C4-2B (cell line): ENCODE measurements at regions not wholly inside any gene's neighbourhood (a gene's known extent, or its start where the extent isn't known, plus 50 kb on each side); places are given as distances from the start of the nearest gene placed in this dataset.

Source experiments
- ZFX ChIP-seq: fragments of 450-650 bp; IDR thresholded peaks from 2 replicates; pipeline ENCODE4 v1.6.1; 2017
- TF ChIP-seq, protein P1 (sequence below): fragments of 450-650 bp; conservative IDR thresholded peaks from 2 replicates; pipeline ENCODE4 v1.5.1; 2017; ENCODE audit warnings: mild to moderate bottlenecking

DNA sequence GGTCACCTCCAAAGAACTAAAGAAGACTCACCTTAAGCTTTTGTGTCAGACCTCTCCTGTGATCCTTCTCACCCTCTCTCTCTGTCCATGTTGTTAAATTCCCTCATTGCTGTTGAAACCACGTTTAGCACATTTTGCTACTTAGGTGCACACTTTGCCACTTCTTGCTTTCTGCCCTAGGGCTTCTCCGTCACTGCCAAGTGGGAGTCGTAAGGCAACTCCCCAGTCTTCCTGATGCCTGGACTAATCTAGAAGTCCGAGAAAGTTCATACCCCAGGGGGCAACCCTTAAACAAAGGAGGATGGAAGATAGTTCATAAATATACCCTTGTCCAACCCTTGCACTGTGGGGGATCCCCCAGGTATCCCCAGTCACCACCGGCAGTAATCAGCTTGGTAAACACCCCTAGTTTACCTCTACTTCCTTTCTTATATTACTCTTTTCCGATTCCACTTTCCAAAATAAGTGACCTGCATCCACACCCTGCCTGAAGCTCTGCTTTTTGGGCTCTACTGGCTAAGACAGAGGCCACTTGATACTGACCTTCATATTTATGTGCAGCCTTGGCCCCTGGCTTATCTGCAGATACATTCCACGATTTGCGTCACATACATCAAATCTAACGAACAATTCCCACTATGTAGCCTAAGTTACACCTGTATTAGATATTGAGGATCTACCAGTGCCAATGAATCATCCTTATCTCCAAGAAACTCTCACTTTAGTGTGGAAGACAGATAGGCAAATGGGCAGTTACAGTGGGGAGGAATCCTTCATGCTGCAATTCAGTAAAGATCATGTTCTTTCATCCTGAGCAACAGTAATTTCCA, 776.2 kb downstream of the RNF144A start:
- TF ChIP-seq, protein P1, sequence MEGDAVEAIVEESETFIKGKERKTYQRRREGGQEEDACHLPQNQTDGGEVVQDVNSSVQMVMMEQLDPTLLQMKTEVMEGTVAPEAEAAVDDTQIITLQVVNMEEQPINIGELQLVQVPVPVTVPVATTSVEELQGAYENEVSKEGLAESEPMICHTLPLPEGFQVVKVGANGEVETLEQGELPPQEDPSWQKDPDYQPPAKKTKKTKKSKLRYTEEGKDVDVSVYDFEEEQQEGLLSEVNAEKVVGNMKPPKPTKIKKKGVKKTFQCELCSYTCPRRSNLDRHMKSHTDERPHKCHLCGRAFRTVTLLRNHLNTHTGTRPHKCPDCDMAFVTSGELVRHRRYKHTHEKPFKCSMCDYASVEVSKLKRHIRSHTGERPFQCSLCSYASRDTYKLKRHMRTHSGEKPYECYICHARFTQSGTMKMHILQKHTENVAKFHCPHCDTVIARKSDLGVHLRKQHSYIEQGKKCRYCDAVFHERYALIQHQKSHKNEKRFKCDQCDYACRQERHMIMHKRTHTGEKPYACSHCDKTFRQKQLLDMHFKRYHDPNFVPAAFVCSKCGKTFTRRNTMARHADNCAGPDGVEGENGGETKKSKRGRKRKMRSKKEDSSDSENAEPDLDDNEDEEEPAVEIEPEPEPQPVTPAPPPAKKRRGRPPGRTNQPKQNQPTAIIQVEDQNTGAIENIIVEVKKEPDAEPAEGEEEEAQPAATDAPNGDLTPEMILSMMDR, result no peak
- no peak for TF ChIP-seq ZFX
